ENCODE measurements at regions not wholly inside any gene's neighbourhood (a gene's known extent, or its start where the extent isn't known, plus 50 kb on each side); places are given as distances from the start of the nearest gene placed in this dataset.

DNA sequence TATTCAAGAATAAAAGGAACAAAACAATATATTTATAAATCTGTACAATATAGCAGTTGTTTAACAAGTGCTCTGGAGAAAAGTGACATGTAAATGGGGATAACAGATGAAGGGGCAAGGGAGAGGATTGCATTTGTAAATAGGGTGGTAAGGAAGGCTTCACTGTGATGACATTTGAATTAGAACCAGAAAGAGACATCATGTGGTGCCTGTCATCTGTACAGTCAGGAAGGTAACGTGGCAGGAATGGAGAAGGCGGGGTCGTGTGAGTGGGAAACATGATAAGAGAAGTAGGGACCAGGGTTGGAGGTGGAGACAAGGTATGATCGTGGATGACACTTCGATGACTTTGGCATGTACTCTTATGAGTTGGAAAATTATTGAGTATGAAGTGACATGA, 1393.6 kb upstream of the NXPH2 start:
- TF ChIP-seq EZH2phosphoT487 (IDR thresholded peaks at IDR 0.05; ENCODE audit: borderline replicate concordance, low read length), result no peak
- TF ChIP-seq, protein P1, sequence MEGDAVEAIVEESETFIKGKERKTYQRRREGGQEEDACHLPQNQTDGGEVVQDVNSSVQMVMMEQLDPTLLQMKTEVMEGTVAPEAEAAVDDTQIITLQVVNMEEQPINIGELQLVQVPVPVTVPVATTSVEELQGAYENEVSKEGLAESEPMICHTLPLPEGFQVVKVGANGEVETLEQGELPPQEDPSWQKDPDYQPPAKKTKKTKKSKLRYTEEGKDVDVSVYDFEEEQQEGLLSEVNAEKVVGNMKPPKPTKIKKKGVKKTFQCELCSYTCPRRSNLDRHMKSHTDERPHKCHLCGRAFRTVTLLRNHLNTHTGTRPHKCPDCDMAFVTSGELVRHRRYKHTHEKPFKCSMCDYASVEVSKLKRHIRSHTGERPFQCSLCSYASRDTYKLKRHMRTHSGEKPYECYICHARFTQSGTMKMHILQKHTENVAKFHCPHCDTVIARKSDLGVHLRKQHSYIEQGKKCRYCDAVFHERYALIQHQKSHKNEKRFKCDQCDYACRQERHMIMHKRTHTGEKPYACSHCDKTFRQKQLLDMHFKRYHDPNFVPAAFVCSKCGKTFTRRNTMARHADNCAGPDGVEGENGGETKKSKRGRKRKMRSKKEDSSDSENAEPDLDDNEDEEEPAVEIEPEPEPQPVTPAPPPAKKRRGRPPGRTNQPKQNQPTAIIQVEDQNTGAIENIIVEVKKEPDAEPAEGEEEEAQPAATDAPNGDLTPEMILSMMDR (conservative IDR thresholded peaks at IDR 0.05; ENCODE audit: low read depth, low read length), result no peak
